PFSK-1 (cell line): ENCODE measurements at regions not wholly inside any gene's neighbourhood (a gene's known extent, or its start where the extent isn't known, plus 50 kb on each side); places are given as distances from the start of the nearest gene placed in this dataset.

Experiments
- FOXP2 ChIP-seq: optimal IDR thresholded peaks from 2 replicates; pipeline ENCODE3; 2011; ENCODE audit warnings: borderline replicate concordance, control low read depth, inconsistent platforms; ENCODE audit not compliant: insufficient read depth; ENCODE audit errors: extremely low read length, extremely low read depth
- POLR2AphosphoS5 ChIP-seq: IDR thresholded peaks from 2 replicates; pipeline ENCODE4 v1.6.1; 2012; ENCODE audit warnings: low read depth, mild to moderate bottlenecking, control low read depth, low read length, moderate library complexity
- SIN3A ChIP-seq: IDR thresholded peaks from 2 replicates; pipeline ENCODE4 v1.6.1; 2012; ENCODE audit warnings: mild to moderate bottlenecking, low read length, moderate library complexity, borderline replicate concordance; ENCODE audit not compliant: insufficient read depth
- TAF1 ChIP-seq: IDR thresholded peaks from 2 replicates; pipeline ENCODE4 v1.6.1; 2012; ENCODE audit warnings: low read length, control low read depth, borderline replicate concordance; ENCODE audit not compliant: insufficient read depth
- TF ChIP-seq, protein P1 (sequence below), 2 experiments: IDR thresholded peaks; 2 replicates each; pipeline versions ENCODE4 v1.6.1 to v1.8.0; 2011 to 2012; ENCODE audit warnings: low read depth in 2 of 2, low read length in 2 of 2, control low read depth in 1 of 2, inconsistent platforms in 1 of 2, mild to moderate bottlenecking in 1 of 2, moderate library complexity in 1 of 2; ENCODE audit not compliant: insufficient read depth in 1 of 2

DNA sequence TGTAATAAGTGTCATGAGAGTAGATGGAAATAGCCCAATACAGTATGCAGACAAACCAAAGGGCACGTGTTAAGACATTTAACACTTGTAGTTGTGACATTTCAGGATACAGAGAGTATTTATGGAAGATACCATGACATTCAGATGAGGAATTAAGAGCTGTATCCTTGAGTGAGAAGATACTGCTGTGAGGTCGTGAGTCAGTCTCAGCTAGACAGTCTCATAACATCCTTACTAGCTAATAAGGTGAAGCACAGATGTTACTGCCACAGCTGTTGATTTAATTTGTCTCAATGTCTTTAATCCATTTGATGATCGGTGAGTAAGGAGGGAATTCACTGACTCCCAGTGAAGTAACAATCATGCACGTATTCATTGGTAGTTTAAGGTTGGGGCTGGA, 288.0 kb upstream of the AKR1E2 start:
- TF ChIP-seq FOXP2 (no peak), TAF1 (no peak)

DNA sequence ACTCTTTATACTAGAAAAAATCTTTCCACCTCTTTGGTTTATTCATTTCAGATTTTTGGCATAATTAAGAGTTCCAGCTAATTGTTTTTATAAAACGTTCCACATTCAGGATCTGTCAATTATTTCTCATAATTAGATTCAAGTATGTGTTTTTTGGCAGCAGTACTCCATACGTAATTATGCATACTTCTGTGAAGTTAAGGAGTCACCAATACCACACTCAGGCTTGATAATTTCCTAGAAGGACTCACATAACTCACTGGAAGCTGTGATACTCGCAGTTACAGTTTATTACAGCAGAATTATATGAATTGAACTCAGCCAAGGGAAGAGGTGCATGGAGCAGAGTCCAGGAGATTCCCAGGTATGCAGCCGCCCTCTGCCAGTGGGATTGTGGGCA, 290.5 kb upstream of the AKR1E2 start:
- TF ChIP-seq TAF1: no peak
- TF ChIP-seq, protein P1, sequence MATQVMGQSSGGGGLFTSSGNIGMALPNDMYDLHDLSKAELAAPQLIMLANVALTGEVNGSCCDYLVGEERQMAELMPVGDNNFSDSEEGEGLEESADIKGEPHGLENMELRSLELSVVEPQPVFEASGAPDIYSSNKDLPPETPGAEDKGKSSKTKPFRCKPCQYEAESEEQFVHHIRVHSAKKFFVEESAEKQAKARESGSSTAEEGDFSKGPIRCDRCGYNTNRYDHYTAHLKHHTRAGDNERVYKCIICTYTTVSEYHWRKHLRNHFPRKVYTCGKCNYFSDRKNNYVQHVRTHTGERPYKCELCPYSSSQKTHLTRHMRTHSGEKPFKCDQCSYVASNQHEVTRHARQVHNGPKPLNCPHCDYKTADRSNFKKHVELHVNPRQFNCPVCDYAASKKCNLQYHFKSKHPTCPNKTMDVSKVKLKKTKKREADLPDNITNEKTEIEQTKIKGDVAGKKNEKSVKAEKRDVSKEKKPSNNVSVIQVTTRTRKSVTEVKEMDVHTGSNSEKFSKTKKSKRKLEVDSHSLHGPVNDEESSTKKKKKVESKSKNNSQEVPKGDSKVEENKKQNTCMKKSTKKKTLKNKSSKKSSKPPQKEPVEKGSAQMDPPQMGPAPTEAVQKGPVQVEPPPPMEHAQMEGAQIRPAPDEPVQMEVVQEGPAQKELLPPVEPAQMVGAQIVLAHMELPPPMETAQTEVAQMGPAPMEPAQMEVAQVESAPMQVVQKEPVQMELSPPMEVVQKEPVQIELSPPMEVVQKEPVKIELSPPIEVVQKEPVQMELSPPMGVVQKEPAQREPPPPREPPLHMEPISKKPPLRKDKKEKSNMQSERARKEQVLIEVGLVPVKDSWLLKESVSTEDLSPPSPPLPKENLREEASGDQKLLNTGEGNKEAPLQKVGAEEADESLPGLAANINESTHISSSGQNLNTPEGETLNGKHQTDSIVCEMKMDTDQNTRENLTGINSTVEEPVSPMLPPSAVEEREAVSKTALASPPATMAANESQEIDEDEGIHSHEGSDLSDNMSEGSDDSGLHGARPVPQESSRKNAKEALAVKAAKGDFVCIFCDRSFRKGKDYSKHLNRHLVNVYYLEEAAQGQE (IDR thresholded peaks at IDR 0.05; ENCODE audit: insufficient read depth in 1 of 2, low read depth in 2 of 2, low read length in 2 of 2): no peak
- TF ChIP-seq SIN3A: no peak
- no peak for TF ChIP-seq FOXP2
- TF ChIP-seq POLR2AphosphoS5: no peak

DNA sequence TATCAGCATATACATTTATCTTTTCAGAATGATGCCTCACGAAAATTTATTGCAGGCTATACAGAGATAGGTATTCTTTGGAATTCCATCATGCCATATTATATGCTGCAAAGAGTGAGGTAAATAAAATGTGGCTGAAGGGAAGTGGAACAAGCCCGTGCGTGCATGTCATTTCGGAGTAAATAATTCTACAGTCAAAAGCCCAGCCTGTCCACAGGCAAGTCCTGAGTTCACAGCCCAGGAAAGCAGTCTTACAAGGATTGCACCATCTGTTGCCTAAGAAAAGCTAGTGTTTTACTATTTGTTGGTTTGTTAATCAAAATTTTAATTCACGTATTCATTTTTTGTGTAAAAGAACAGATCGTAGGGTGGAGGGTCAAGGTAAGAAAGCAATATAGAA, 292.4 kb upstream of the AKR1E2 start:
- TF ChIP-seq SIN3A (no peak), TAF1 (no peak), POLR2AphosphoS5 (no peak), FOXP2 (no peak)
- TF ChIP-seq, protein P1 (IDR thresholded peaks at IDR 0.05; ENCODE audit: insufficient read depth in 1 of 2, low read depth in 2 of 2, low read length in 2 of 2): no peak

DNA sequence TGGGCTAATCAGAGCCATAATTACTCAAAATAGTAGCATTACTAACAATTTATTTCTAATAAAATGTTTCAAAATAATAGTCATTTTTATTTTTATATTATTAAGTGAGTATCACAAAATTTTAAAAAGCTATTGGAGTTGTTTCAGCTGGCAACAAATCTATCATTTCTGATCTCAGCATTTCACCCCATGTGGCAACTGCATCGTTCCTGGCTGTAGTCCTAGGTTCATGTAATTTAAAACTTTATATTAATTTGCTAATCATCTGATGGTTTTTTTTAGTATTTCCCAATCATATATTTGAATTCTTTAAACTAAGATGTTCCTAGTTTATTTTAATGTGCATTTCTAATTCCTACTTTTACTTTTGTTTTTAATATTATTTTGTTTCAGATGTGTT, 293.0 kb upstream of the AKR1E2 start:
- TF ChIP-seq SIN3A (no peak), TAF1 (no peak), POLR2AphosphoS5 (no peak), FOXP2 (no peak)
- TF ChIP-seq, protein P1 (IDR thresholded peaks at IDR 0.05; ENCODE audit: insufficient read depth in 1 of 2, low read depth in 2 of 2, low read length in 2 of 2): no peak

DNA sequence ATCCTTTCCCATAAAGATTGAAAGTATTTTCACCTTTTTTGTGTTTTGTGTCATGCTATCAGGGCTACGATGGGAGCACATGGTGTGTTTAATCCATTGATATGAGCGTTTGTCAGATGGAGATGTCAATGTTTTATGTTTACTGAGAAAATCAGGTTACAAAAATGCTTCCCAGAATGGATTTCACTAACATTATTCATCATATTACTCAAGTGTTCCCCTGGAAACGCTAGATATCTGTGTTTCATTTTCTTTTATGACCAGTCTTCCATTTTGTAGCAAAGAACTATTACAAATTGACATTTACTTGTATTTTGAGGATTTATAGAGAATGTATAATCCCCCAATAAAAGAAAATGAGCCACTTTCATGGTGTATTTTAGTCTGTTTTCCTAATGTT, 293.5 kb upstream of the AKR1E2 start:
- no peak for TF ChIP-seq FOXP2

DNA sequence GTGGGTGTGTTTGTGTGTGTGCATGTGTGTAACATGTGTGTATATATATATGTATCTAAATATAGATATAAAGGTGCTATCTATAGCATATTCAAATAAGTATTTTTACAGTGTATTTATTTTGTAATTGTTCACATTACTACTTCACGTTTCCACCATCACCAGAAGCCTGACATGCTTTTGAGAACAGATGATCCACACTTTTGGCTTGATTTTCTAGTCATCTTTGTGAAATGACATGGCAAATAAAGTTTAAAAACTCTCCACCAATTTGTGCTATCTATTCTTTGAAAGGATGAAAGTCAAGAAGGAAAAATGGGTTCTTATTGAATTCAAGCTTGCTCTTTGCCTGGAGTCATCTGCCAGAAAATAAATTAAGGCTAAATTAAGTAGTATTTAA, 294.0 kb upstream of the AKR1E2 start:
- TF ChIP-seq FOXP2 (no peak), POLR2AphosphoS5 (no peak), TAF1 (no peak), SIN3A (no peak)
- TF ChIP-seq, protein P1 (IDR thresholded peaks at IDR 0.05; ENCODE audit: insufficient read depth in 1 of 2, low read depth in 2 of 2, low read length in 2 of 2): no peak
